GM12891 (cell line): ENCODE measurements at regions not wholly inside any gene's neighbourhood (a gene's known extent, or its start where the extent isn't known, plus 50 kb on each side); places are given as distances from the start of the nearest gene placed in this dataset.

ENCODE experiments used
- POLR2A ChIP-seq: IDR thresholded peaks from 2 replicates; pipeline ENCODE4 v1.6.1; 2011; ENCODE audit warnings: low read depth, low read length, control low read depth
- POLR2AphosphoS5 ChIP-seq: IDR thresholded peaks from 2 replicates; pipeline ENCODE4 v1.6.1; 2011; ENCODE audit warnings: low read depth, low read length, control low read depth
- SPI1 ChIP-seq: IDR thresholded peaks from 2 replicates; pipeline ENCODE4 v1.6.1; 2011; ENCODE audit warnings: low read depth, low read length, control low read depth
- TAF1 ChIP-seq: IDR thresholded peaks from 2 replicates; pipeline ENCODE4 v1.6.1; 2011; ENCODE audit warnings: low read depth, low read length, control low read depth

GRCh38 chr10:78820007-78820362 is 248.8 kb upstream of the ZMIZ1 start:
- TF ChIP-seq POLR2A: no peak
- TF ChIP-seq SPI1: no peak
- no peak for TF ChIP-seq POLR2AphosphoS5
- TF ChIP-seq TAF1: no peak
